OCI-LY7 (cell line): ENCODE measurements at regions not wholly inside any gene's neighbourhood (a gene's known extent, or its start where the extent isn't known, plus 50 kb on each side); places are given as distances from the start of the nearest gene placed in this dataset.

Experiments
- BruUV-seq: library from RNA; stranded (reverse); fragments of 400-500 nt; replicated peaks from 2 replicates; lab custom pipeline; 2021; lab: Mats Ljungman, UMichigan
- CTCF ChIA-PET: fragments of 300-600 bp; sonication (Branson Sonifier 250); formaldehyde crosslinking; loops from one replicate; lab custom pipeline; 2022; ENCODE audit warnings: antibody characterized with exemption; ENCODE audit not compliant: unreplicated experiment; lab: Charles Lee
- POLR2A ChIA-PET: fragments of 300-600 bp; sonication (Branson Sonifier 250); formaldehyde crosslinking; loops from one replicate; lab custom pipeline; 2022; ENCODE audit warnings: antibody characterized with exemption; lab: Charles Lee
- DNase-seq: peaks from one replicate; pipeline ENCODE4 v3.0.0-alpha.2; 2015; ENCODE audit warnings: low spot score
- H2AFZ ChIP-seq: fragments of 200-600 bp; sonication (generic), shearing (Covaris generic); 2 replicates; pipeline ENCODE4 v1.6.1; 2014; ENCODE audit warnings: mild to moderate bottlenecking, antibody characterized with exemption, low read length, moderate library complexity
- H3K27ac ChIP-seq: fragments of 200-600 bp; sonication (generic); 2 replicates; pipeline ENCODE4 v1.5.1; 2014; ENCODE audit warnings: mixed run types, low read depth, mild to moderate bottlenecking, moderate library complexity, low read length, inconsistent platforms; ENCODE audit not compliant: poor library complexity, severe bottlenecking
- H3K36me3 ChIP-seq: fragments of 200-600 bp; sonication (generic); 2 replicates; pipeline ENCODE4 v1.6.1; 2014; ENCODE audit warnings: mild to moderate bottlenecking, antibody characterized with exemption, low read length, moderate library complexity, mixed read lengths; ENCODE audit not compliant: insufficient read depth
- H3K4me1 ChIP-seq: fragments of 200-600 bp; sonication (generic); 2 replicates; pipeline ENCODE4 v1.5.1; 2014; ENCODE audit warnings: mild to moderate bottlenecking, low read length; ENCODE audit not compliant: insufficient read depth, poor library complexity, severe bottlenecking
- H3K4me2 ChIP-seq: fragments of 200-600 bp; sonication (generic); 2 replicates; pipeline ENCODE4 v1.6.1; 2014; ENCODE audit warnings: mild to moderate bottlenecking, low read length
- H3K4me3 ChIP-seq: fragments of 200-600 bp; sonication (generic); 2 replicates; pipeline ENCODE4 v1.5.1; 2014; ENCODE audit warnings: mild to moderate bottlenecking, low read depth, low read length; ENCODE audit not compliant: poor library complexity, severe bottlenecking
- H3K79me2 ChIP-seq: fragments of 200-600 bp; sonication (generic); 2 replicates; pipeline ENCODE4 v1.6.1; 2016; ENCODE audit warnings: low read depth, mild to moderate bottlenecking, low read length, moderate library complexity, mixed read lengths; ENCODE audit not compliant: insufficient read depth
- H3K9me2 ChIP-seq: fragments of 200-600 bp; sonication (generic); 2 replicates; pipeline ENCODE4 v1.6.1; 2016; ENCODE audit warnings: mild to moderate bottlenecking, low read length, mixed read lengths; ENCODE audit not compliant: insufficient read depth
- H3K9me3 ChIP-seq: fragments of 200-600 bp; sonication (generic); 2 replicates; pipeline ENCODE4 v1.6.1; 2014; ENCODE audit warnings: mild to moderate bottlenecking, mixed run types, low read length, mixed read lengths
- H4K20me1 ChIP-seq: fragments of 200-600 bp; sonication (generic); 2 replicates; pipeline ENCODE4 v1.6.1; 2014; ENCODE audit warnings: mild to moderate bottlenecking, antibody characterized with exemption, low read length, moderate library complexity, mixed read lengths; ENCODE audit not compliant: insufficient read depth
- CTCF ChIP-seq: fragments of 200-600 bp; sonication (generic); conservative IDR thresholded peaks from 2 replicates; pipeline ENCODE4 v1.5.1; 2014; ENCODE audit warnings: mild to moderate bottlenecking, antibody characterized with exemption, low read length, moderate library complexity, mixed read lengths
- EZH2phosphoT487 ChIP-seq: fragments of 200-600 bp; sonication (generic); IDR thresholded peaks from 2 replicates; pipeline ENCODE4 v1.6.1; 2018; ENCODE audit warnings: low read depth, borderline replicate concordance, mild to moderate bottlenecking, mixed run types, antibody characterized with exemption, low read length, moderate library complexity, mixed read lengths
- intact Hi-C: fragments of 100-400 bp; cut with micrococcal nuclease; formaldehyde crosslinking; loops from one replicate; pipeline ENCODE4 v1.10.0; 2022; ENCODE audit not compliant: unreplicated experiment

GRCh38 chr4:177945268-177945667 is 503.0 kb upstream of the AGA start:
- Histone ChIP-seq H3K27ac (no peak overlapping the region), H3K4me3 (no peak overlapping the region), H3K36me3 (no peaks in the 10 kb centered on the region), H2AFZ (no peak overlapping the region), H3K9me2 (no peaks in the 10 kb centered on the region), H3K4me1 (no peaks in the 10 kb centered on the region), H3K79me2 (no peaks in the 10 kb centered on the region), H4K20me1 (no peaks in the 10 kb centered on the region), H3K9me3 (no peaks in the 10 kb centered on the region), H3K4me2 (no peak overlapping the region)
- ChIA-PET CTCF (no interaction called here), POLR2A (interaction anchor here (0.7 kb wide), 1 partner anchor 257 kb away, joined by 4 read pairs; no protein-coding TSS in a partner anchor)
- TF ChIP-seq CTCF: no peak
- no peak for TF ChIP-seq EZH2phosphoT487
- intact Hi-C loops: no loop called here
- no peak for DNase-seq
- no TSS peak for BruUV-seq

- no peak for TF ChIP-seq CTCF
- no peak for TF ChIP-seq EZH2phosphoT487
- no peak overlapping the region for H3K4me3 ChIP-seq
- no peak overlapping the region for H3K4me2 ChIP-seq
- intact Hi-C loops: no loop called here
- ChIA-PET CTCF (no interaction called here), POLR2A (interaction anchor here (1.5 kb wide), 1 partner anchor 34 kb away, joined by 3 read pairs; no protein-coding TSS in a partner anchor)
- H4K20me1 ChIP-seq: no peaks in the 10 kb centered on the region
- H2AFZ ChIP-seq: no peak overlapping the region
- no peaks in the 10 kb centered on the region for H3K4me1 ChIP-seq
- BruUV-seq: no TSS peak
- H3K9me2 ChIP-seq: no peaks in the 10 kb centered on the region
- no peak overlapping the region for H3K27ac ChIP-seq
- DNase-seq: no peak
- no peaks in the 10 kb centered on the region for H3K36me3 ChIP-seq
- no peaks in the 10 kb centered on the region for H3K9me3 ChIP-seq
- no peaks in the 10 kb centered on the region for H3K79me2 ChIP-seq
Measured at GRCh38 chr4:177947607-177948006, 505.4 kb upstream of the AGA start.

- ChIA-PET POLR2A (no interaction called here), CTCF (interaction anchor here (0.6 kb wide), 1 partner anchor 406 kb away, joined by 3 read pairs; no protein-coding TSS in a partner anchor)
- H3K27ac ChIP-seq: no peak overlapping the region
- intact Hi-C loops: no loop called here
- no peaks in the 10 kb centered on the region for H4K20me1 ChIP-seq
- no peak overlapping the region for H3K4me2 ChIP-seq
- TF ChIP-seq EZH2phosphoT487: no peak
- H3K4me1 ChIP-seq: no peaks in the 10 kb centered on the region
- no peak overlapping the region for H3K4me3 ChIP-seq
- H3K79me2 ChIP-seq: no peaks in the 10 kb centered on the region
- no peaks in the 10 kb centered on the region for H3K9me3 ChIP-seq
- H3K36me3 ChIP-seq: no peaks in the 10 kb centered on the region
- BruUV-seq: no TSS peak
- H2AFZ ChIP-seq: no peak overlapping the region
- no peak for DNase-seq
- H3K9me2 ChIP-seq: no peaks in the 10 kb centered on the region
Measured at GRCh38 chr4:177948853-177949252, 506.6 kb upstream of the AGA start.
